ENCODE measurements at regions not wholly inside any gene's neighbourhood (a gene's known extent, or its start where the extent isn't known, plus 50 kb on each side); places are given as distances from the start of the nearest gene placed in this dataset.

DNA sequence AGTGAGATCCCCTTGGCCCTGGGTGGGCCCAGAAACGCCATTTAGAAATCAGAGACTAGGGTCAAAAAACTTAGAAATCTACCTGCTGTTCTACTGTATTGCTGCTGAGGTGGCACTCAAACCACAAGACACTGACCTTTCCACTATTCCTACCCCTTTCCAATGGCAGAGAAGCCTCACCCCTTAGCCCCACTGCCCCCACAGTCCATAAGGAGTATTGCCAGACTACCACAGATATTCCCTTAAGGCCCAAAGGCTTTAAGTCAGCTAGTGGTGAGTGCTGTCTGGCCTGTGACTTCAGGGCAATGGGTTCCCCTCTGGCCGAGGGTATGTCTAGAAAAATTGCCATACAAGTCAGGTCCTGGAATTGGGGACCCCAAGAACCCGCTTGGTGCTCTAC, 656.1 kb downstream of the COL12A1 start:
- TF ChIP-seq, protein P1, sequence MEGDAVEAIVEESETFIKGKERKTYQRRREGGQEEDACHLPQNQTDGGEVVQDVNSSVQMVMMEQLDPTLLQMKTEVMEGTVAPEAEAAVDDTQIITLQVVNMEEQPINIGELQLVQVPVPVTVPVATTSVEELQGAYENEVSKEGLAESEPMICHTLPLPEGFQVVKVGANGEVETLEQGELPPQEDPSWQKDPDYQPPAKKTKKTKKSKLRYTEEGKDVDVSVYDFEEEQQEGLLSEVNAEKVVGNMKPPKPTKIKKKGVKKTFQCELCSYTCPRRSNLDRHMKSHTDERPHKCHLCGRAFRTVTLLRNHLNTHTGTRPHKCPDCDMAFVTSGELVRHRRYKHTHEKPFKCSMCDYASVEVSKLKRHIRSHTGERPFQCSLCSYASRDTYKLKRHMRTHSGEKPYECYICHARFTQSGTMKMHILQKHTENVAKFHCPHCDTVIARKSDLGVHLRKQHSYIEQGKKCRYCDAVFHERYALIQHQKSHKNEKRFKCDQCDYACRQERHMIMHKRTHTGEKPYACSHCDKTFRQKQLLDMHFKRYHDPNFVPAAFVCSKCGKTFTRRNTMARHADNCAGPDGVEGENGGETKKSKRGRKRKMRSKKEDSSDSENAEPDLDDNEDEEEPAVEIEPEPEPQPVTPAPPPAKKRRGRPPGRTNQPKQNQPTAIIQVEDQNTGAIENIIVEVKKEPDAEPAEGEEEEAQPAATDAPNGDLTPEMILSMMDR (IDR thresholded peaks at IDR 0.05), result no peak
- TF ChIP-seq EZH2 (IDR thresholded peaks at IDR 0.05; ENCODE audit: borderline replicate concordance, insufficient read depth, low read depth, low read length, poor library complexity, severe bottlenecking), result no peak
